K562 (cell line): ENCODE measurements at regions not wholly inside any gene's neighbourhood (a gene's known extent, or its start where the extent isn't known, plus 50 kb on each side); places are given as distances from the start of the nearest gene placed in this dataset.

Experiments
- ATAC-seq: fragments of 200-7000 bp; cut with Tn5 transposase; 3 replicates; pipeline ENCODE4 v1.9.1; 2020; ENCODE audit warnings: moderate library complexity
- BruUV-seq: library from RNA; stranded (reverse); fragments of 400-500 nt; replicated peaks from 2 replicates; lab custom pipeline; 2021; lab: Mats Ljungman, UMichigan
- CTCF ChIA-PET: fragments of 300-600 bp; formaldehyde crosslinking; extraction: SDS; loops from one replicate; lab custom pipeline; 2021; ENCODE audit warnings: low intra/inter-chr PET ratio; lab: Yijun Ruan, JAX
- POLR2A ChIA-PET: fragments of 300-600, 350-650 bp; sonication (Branson Sonifier 250); formaldehyde crosslinking; extraction: SDS; loops from one replicate; lab custom pipeline; 2021; ENCODE audit warnings: antibody characterized with exemption, inconsistent platforms; lab: Yijun Ruan, JAX
- DNase-seq, 4 experiments: peaks; one replicate each; pipeline versions ENCODE4 v3.0.0 to v3.0.0-alpha.2; 2011 to 2018; ENCODE audit warnings: low spot score in 3 of 4, mixed read lengths in 3 of 4; ENCODE audit errors: extremely low read depth in 1 of 4
- FAIRE-seq: peaks from 2 replicates; lab custom pipeline; 2011; peaks lifted over from hg19 to GRCh38; lab: Jason Lieb, UNC
- H2AFZ ChIP-seq: 2 replicates; pipeline ENCODE4 v1.6.0; 2011; ENCODE audit warnings: low read depth, low read length, control low read depth, inconsistent platforms
- H3K27ac ChIP-seq: fragments of 200-600 bp; 3 replicates; pipeline ENCODE4 v1.8.0; 2011; ENCODE audit warnings: low read depth, mild to moderate bottlenecking, control low read depth, inconsistent platforms, low read length, moderate library complexity, mixed read lengths; ENCODE audit errors: extremely low read depth
- H3K27me3 ChIP-seq, 2 experiments: fragments of 300-600 bp in 1 of 2; 2 replicates in 1 of 2; 3 replicates in 1 of 2; pipeline versions ENCODE4 v1.6.0 to v1.8.0; 2011; ENCODE audit warnings: inconsistent platforms in 2 of 2, low read length in 2 of 2, mild to moderate bottlenecking in 1 of 2, mixed read lengths in 1 of 2, moderate library complexity in 1 of 2; ENCODE audit not compliant: control insufficient read depth in 2 of 2, insufficient read depth in 2 of 2
- H3K36me3 ChIP-seq: fragments of 300-600 bp; 3 replicates; pipeline ENCODE4 v1.8.0; 2011; ENCODE audit warnings: mild to moderate bottlenecking, low read length, inconsistent platforms; ENCODE audit not compliant: control insufficient read depth, insufficient read depth
- H3K4me1 ChIP-seq, 2 experiments: fragments of 200-600 bp in 1 of 2; replicated peaks in 1 of 2; 2 replicates in 1 of 2; 3 replicates in 1 of 2; pipeline versions ENCODE4 v1.5.1 to v1.8.0; 2011; ENCODE audit warnings: inconsistent platforms in 2 of 2, low read length in 2 of 2, mild to moderate bottlenecking in 1 of 2, mixed read lengths in 1 of 2, moderate library complexity in 1 of 2; ENCODE audit not compliant: control insufficient read depth in 2 of 2, insufficient read depth in 2 of 2
- H3K4me2 ChIP-seq: 2 replicates; pipeline ENCODE4 v1.6.1; 2011; ENCODE audit warnings: low read length, control low read depth, inconsistent platforms, mixed read lengths; ENCODE audit not compliant: insufficient read depth
- H3K4me3 ChIP-seq: fragments of 200-600 bp; sonication (generic), shearing (Covaris generic); 2 replicates; pipeline ENCODE4 v1.5.1; 2016; ENCODE audit warnings: control low read depth, inconsistent platforms
- H3K79me2 ChIP-seq: fragments of 200-600 bp; 3 replicates; pipeline ENCODE4 v1.8.0; 2011; ENCODE audit warnings: low read length, inconsistent platforms; ENCODE audit not compliant: control insufficient read depth, insufficient read depth
- H3K9ac ChIP-seq, 2 experiments: 2 replicates each; pipeline versions ENCODE4 v1.6.0 to v1.6.1; 2011; ENCODE audit warnings: low read depth in 2 of 2, low read length in 2 of 2, control low read depth in 1 of 2, inconsistent platforms in 1 of 2, mild to moderate bottlenecking in 1 of 2, mixed read lengths in 1 of 2; ENCODE audit not compliant: insufficient read depth in 1 of 2
- H3K9me1 ChIP-seq: one replicate; pipeline ENCODE4 v1.6.0; 2011; ENCODE audit warnings: inconsistent platforms, mild to moderate bottlenecking, low read length, moderate library complexity; ENCODE audit not compliant: control insufficient read depth, insufficient read depth
- H3K9me3 ChIP-seq: replicated peaks from 2 replicates; pipeline ENCODE4 v1.5.1; 2011; ENCODE audit warnings: low read depth, low read length, inconsistent platforms; ENCODE audit not compliant: control insufficient read depth, insufficient read depth
- H4K20me1 ChIP-seq: replicated peaks from 2 replicates; pipeline ENCODE4 v1.6.1; 2011; ENCODE audit warnings: low read length, inconsistent platforms, mixed read lengths; ENCODE audit not compliant: control insufficient read depth, insufficient read depth
- ARHGAP35 ChIP-seq: fragments of 450-650 bp; IDR thresholded peaks from 2 replicates; pipeline ENCODE4 v1.6.1; 2018; ENCODE audit not compliant: partially characterized antibody
- ASH1L ChIP-seq: fragments of 450-650 bp; IDR thresholded peaks from 2 replicates; pipeline ENCODE4 v1.6.1; 2018; ENCODE audit warnings: borderline replicate concordance, mild to moderate bottlenecking, low read depth; ENCODE audit not compliant: partially characterized antibody
- ATF7 ChIP-seq: fragments of 450-650 bp; IDR thresholded peaks from 2 replicates; pipeline ENCODE4 v1.7.1; 2014; ENCODE audit warnings: mild to moderate bottlenecking, moderate library complexity
- CBX1 ChIP-seq: sonication (generic); IDR thresholded peaks from 2 replicates; pipeline ENCODE4 v1.6.1; 2016; ENCODE audit warnings: antibody characterized with exemption, low read depth, mild to moderate bottlenecking
- E2F5 ChIP-seq: sonication (generic); formaldehyde crosslinking; IDR thresholded peaks from 2 replicates; pipeline ENCODE4 v1.8.0; 2022; ENCODE audit warnings: mild to moderate bottlenecking, missing genetic modification reagents
- EHMT2 ChIP-seq: fragments of 450-650 bp; IDR thresholded peaks from 2 replicates; pipeline ENCODE4 v1.6.1; 2018; ENCODE audit warnings: antibody characterized with exemption
- HINFP ChIP-seq: fragments of 450-650 bp; conservative IDR thresholded peaks from 2 replicates; pipeline ENCODE4 v1.6.1; 2016; ENCODE audit warnings: missing genetic modification characterization, low read depth, mild to moderate bottlenecking, control low read depth, missing compliant biosample characterization
- HMG20A ChIP-seq: fragments of 450-650 bp; formaldehyde crosslinking; conservative IDR thresholded peaks from 2 replicates; pipeline ENCODE4 v1.4.0; 2020; ENCODE audit warnings: mild to moderate bottlenecking, mixed read lengths
- NR2F6 ChIP-seq: fragments of 450-650 bp; formaldehyde crosslinking; IDR thresholded peaks from 2 replicates; pipeline ENCODE4 v1.4.0; 2020; ENCODE audit warnings: mild to moderate bottlenecking
- PREB ChIP-seq: sonication (generic); formaldehyde crosslinking; IDR thresholded peaks from 2 replicates; pipeline ENCODE4 v1.8.1; 2023; ENCODE audit warnings: mild to moderate bottlenecking, missing genetic modification reagents
- RBFOX2 ChIP-seq: fragments of 200-400 bp; formaldehyde crosslinking; IDR thresholded peaks from 2 replicates; pipeline ENCODE4 v1.6.1; 2017; ENCODE audit warnings: low read depth, mild to moderate bottlenecking, low read length, moderate library complexity
- SMAD1 ChIP-seq: fragments of 150-350 bp; IDR thresholded peaks from 2 replicates; pipeline ENCODE4 v1.6.1; 2014; ENCODE audit warnings: low read length, low read depth; ENCODE audit not compliant: partially characterized antibody
- SUPT5H ChIP-seq: fragments of 450-650 bp; IDR thresholded peaks from 2 replicates; pipeline ENCODE4 v1.6.1; 2016
- ZNF146 ChIP-seq: IDR thresholded peaks from one replicate; pipeline ENCODE4 v1.6.1; 2018; ENCODE audit warnings: missing compliant biosample characterization; ENCODE audit not compliant: unreplicated experiment
- ZNF551 ChIP-seq: fragments of 250-450 bp; sonication (Bioruptor Pico); IDR thresholded peaks from 2 replicates; pipeline ENCODE4 v1.5.0; 2021; ENCODE audit warnings: mild to moderate bottlenecking, moderate library complexity
- ZSCAN32 ChIP-seq: fragments of 450-650 bp; formaldehyde crosslinking; IDR thresholded peaks from 2 replicates; pipeline ENCODE4 v1.4.0; 2020; ENCODE audit warnings: mild to moderate bottlenecking, moderate library complexity
- WGBS: fragments of 100-300 bp; shearing (Covaris generic); methylation state at CpG from one replicate; pipeline ENCODE4 v1.1.6; 2016; ENCODE audit warnings: low coverage, mixed read lengths; ENCODE audit not compliant: insufficient coverage; ENCODE audit errors: missing lambda C conversion rate; 5-methylcytosine and 5-hydroxymethylcytosine counted together
- in situ Hi-C: fragments of 300-500 bp; cut with MboI; formaldehyde crosslinking; loops from 4 replicates; pipeline ENCODE4 v1.15.0; 2018; ENCODE audit warnings: inconsistent platforms, mixed read lengths
- intact Hi-C: fragments of 100-400 bp; cut with micrococcal nuclease; formaldehyde crosslinking; loops from 2 replicates; pipeline ENCODE4 v1.14.2; 2022

- no peak overlapping the region for H3K4me2 ChIP-seq
- ChIA-PET POLR2A (interaction anchor here (0.7 kb wide), 1 partner anchor 18 kb away, joined by 4 read pairs; no protein-coding TSS in a partner anchor), CTCF (no interaction called here)
- no peaks in the 10 kb centered on the region for H3K9me3 ChIP-seq
- BruUV-seq, result no TSS peak
- H3K9me1 ChIP-seq, result no peaks in the 10 kb centered on the region
- ATAC-seq (no peak), DNase-seq (no peak), FAIRE-seq (no peak)
- no peak overlapping the region for H3K9ac ChIP-seq
- in situ Hi-C loops, result no loop called here
- H3K27me3 ChIP-seq, result no peaks in the 10 kb centered on the region
- TF ChIP-seq ZSCAN32 (no peak), NR2F6 (CRISPR knock-in tag) (no peak), PREB (no peak), RBFOX2 (no peak), E2F5 (CRISPR knock-in tag) (no peak), EHMT2 (no peak), ASH1L (no peak), HINFP (tag) (no peak), CBX1 (no peak), SMAD1 (no peak), ZNF146 (no peak), HMG20A (CRISPR knock-in tag) (no peak), ZNF551 (CRISPR knock-in tag) (no peak), ATF7 (no peak), ARHGAP35 (no peak), SUPT5H (no peak)
- intact Hi-C loops, result no loop called here
- H3K27ac ChIP-seq, result no peak overlapping the region
- H3K79me2 ChIP-seq, result no peaks in the 10 kb centered on the region
- H3K4me3 ChIP-seq, result no peak overlapping the region
- H3K36me3 ChIP-seq, result no peaks in the 10 kb centered on the region
- H4K20me1 ChIP-seq, result no peaks in the 10 kb centered on the region
- WGBS, result 3% methylated on average over 2 of the region's 2 CpGs
- no peaks in the 10 kb centered on the region for H3K4me1 ChIP-seq
- no peak overlapping the region for H2AFZ ChIP-seq
These were observed 180.9 kb downstream of the KCNE4 start for GRCh38 chr2:223232896-223233295.
